ENCODE measurements at regions not wholly inside any gene's neighbourhood (a gene's known extent, or its start where the extent isn't known, plus 50 kb on each side); places are given as distances from the start of the nearest gene placed in this dataset.
A peak's percentile ranks its signal among the peaks of the same experiment; 100 is the strongest.
"Not testable (repeated sequence)": the region's sequence is repeated elsewhere in the genome, so short reads cannot be mapped to it uniquely, and the experiment has no call there.

- DNase-seq = not testable (repeated sequence)
Measured at GRCh38 chr4:45207241-45207863, 481.0 kb upstream of the GNPDA2 start.

- DNase-seq = no peak
Measured at GRCh38 chr4:45199736-45200135, 473.4 kb upstream of the GNPDA2 start.

GRCh38 chr4:45188501-45188900, 462.1 kb upstream of the GNPDA2 start:
- no peak for DNase-seq

- DNase-seq = no peak
Measured at GRCh38 chr4:45186249-45186648, 459.9 kb upstream of the GNPDA2 start.

- DNase-seq = no peak
Measured at GRCh38 chr4:45183905-45184304, 457.5 kb upstream of the GNPDA2 start.

- DNase-seq = no peak
Measured at GRCh38 chr4:45172636-45173035, 446.3 kb upstream of the GNPDA2 start.

GRCh38 chr4:45160951-45161350, 434.6 kb upstream of the GNPDA2 start:
- no peak for DNase-seq

GRCh38 chr4:45155081-45155777, 428.9 kb upstream of the GNPDA2 start:
- DNase-seq = no peak

GRCh38 chr4:45147866-45148265, 421.5 kb upstream of the GNPDA2 start:
- no peak for DNase-seq

GRCh38 chr4:45131020-45131419, 404.7 kb upstream of the GNPDA2 start:
- peak in 1 of 2 experiments; percentile 27 for DNase-seq

- no peak for DNase-seq
Measured at GRCh38 chr4:45122406-45122805, 396.1 kb upstream of the GNPDA2 start.

GRCh38 chr4:45121426-45121975, 395.1 kb upstream of the GNPDA2 start:
- no peak for DNase-seq

GRCh38 chr4:45120163-45120562, 393.8 kb upstream of the GNPDA2 start:
- no peak for DNase-seq

GRCh38 chr4:45119376-45119775, 393.0 kb upstream of the GNPDA2 start:
- DNase-seq = no peak

GRCh38 chr4:45102716-45103115, 376.4 kb upstream of the GNPDA2 start:
- no peak for DNase-seq

- DNase-seq = no peak
Measured at GRCh38 chr4:45100956-45101818, 374.8 kb upstream of the GNPDA2 start.

GRCh38 chr4:45099471-45099870, 373.1 kb upstream of the GNPDA2 start:
- no peak for DNase-seq

GRCh38 chr4:45094684-45095083, 368.3 kb upstream of the GNPDA2 start:
- DNase-seq = no peak

- no peak for DNase-seq
Measured at GRCh38 chr4:45082101-45082500, 355.7 kb upstream of the GNPDA2 start.

- DNase-seq = no peak
Measured at GRCh38 chr4:45079616-45080015, 353.3 kb upstream of the GNPDA2 start.

GRCh38 chr4:45078201-45078600, 351.8 kb upstream of the GNPDA2 start:
- no peak for DNase-seq

- DNase-seq = no peak
Measured at GRCh38 chr4:45072981-45073380, 346.6 kb upstream of the GNPDA2 start.

GRCh38 chr4:45064741-45065140, 338.4 kb upstream of the GNPDA2 start:
- DNase-seq = no peak

GRCh38 chr4:45063696-45064095, 337.3 kb upstream of the GNPDA2 start:
- DNase-seq = peak; percentile 64 to 80

All from NCI-H2081 (cell line).